ENCODE measurements at regions not wholly inside any gene's neighbourhood (a gene's known extent, or its start where the extent isn't known, plus 50 kb on each side); places are given as distances from the start of the nearest gene placed in this dataset.

GRCh38 chr21:27082431-27083010 lies 115.6 kb upstream of the ADAMTS5 start:
- H3K27ac ChIP-seq = no peak overlapping the region
- no peak overlapping the region for H3K4me3 ChIP-seq (ENCODE audit: low read depth, low read length)
- DNase-seq = no peak
- H3K27me3 ChIP-seq (ENCODE audit: insufficient read depth, low read depth, severe bottlenecking) = peaks cover 75% of the 10 kb centered on the region
- TF ChIP-seq CTCF (IDR thresholded peaks at IDR 0.05; ENCODE audit: low read depth, low read length) = no peak
- H3K36me3 ChIP-seq = no peaks in the 10 kb centered on the region
- no peaks in the 10 kb centered on the region for H3K9me3 ChIP-seq (ENCODE audit: severe bottlenecking)

GRCh38 chr21:27079636-27080240 lies 112.8 kb upstream of the ADAMTS5 start:
- no peak for TF ChIP-seq CTCF (IDR thresholded peaks at IDR 0.05; ENCODE audit: low read depth, low read length)
- H3K4me3 ChIP-seq (ENCODE audit: low read depth, low read length) = no peak overlapping the region
- no peaks in the 10 kb centered on the region for H3K9me3 ChIP-seq (ENCODE audit: severe bottlenecking)
- H3K36me3 ChIP-seq = no peaks in the 10 kb centered on the region
- H3K27ac ChIP-seq = no peak overlapping the region
- H3K27me3 ChIP-seq (ENCODE audit: insufficient read depth, low read depth, severe bottlenecking) = peaks cover 72% of the 10 kb centered on the region
- DNase-seq = no peak

- Histone ChIP-seq H3K27me3 (ENCODE audit: insufficient read depth, low read depth, severe bottlenecking) (peaks cover 68% of the 10 kb centered on the region), H3K27ac (no peak overlapping the region), H3K9me3 (ENCODE audit: severe bottlenecking) (no peaks in the 10 kb centered on the region), H3K4me3 (ENCODE audit: low read depth, low read length) (no peak overlapping the region), H3K36me3 (no peaks in the 10 kb centered on the region)
- no peak for TF ChIP-seq CTCF (IDR thresholded peaks at IDR 0.05; ENCODE audit: low read depth, low read length)
- no peak for DNase-seq
Measured at GRCh38 chr21:27078915-27079314, 112.0 kb upstream of the ADAMTS5 start.

GRCh38 chr21:27077501-27077900 lies 110.6 kb upstream of the ADAMTS5 start:
- H3K9me3 ChIP-seq (ENCODE audit: severe bottlenecking) = no peaks in the 10 kb centered on the region
- DNase-seq = no peak
- H3K27me3 ChIP-seq (ENCODE audit: insufficient read depth, low read depth, severe bottlenecking) = peaks cover 63% of the 10 kb centered on the region
- H3K36me3 ChIP-seq = no peaks in the 10 kb centered on the region
- no peak overlapping the region for H3K4me3 ChIP-seq (ENCODE audit: low read depth, low read length)
- no peak overlapping the region for H3K27ac ChIP-seq
- TF ChIP-seq CTCF (IDR thresholded peaks at IDR 0.05; ENCODE audit: low read depth, low read length) = no peak

- no peak for DNase-seq
- H3K27ac ChIP-seq = no peak overlapping the region
- H3K36me3 ChIP-seq = no peaks in the 10 kb centered on the region
- H3K9me3 ChIP-seq (ENCODE audit: severe bottlenecking) = no peaks in the 10 kb centered on the region
- peaks cover 66% of the 10 kb centered on the region for H3K27me3 ChIP-seq (ENCODE audit: insufficient read depth, low read depth, severe bottlenecking)
- no peak for TF ChIP-seq CTCF (IDR thresholded peaks at IDR 0.05; ENCODE audit: low read depth, low read length)
- H3K4me3 ChIP-seq (ENCODE audit: low read depth, low read length) = no peak overlapping the region
Measured at GRCh38 chr21:27076025-27076424, 109.1 kb upstream of the ADAMTS5 start.
